Heart left ventricle (tissue), 13 donors: ENCODE measurements at regions not wholly inside any gene's neighbourhood (a gene's known extent, or its start where the extent isn't known, plus 50 kb on each side); places are given as distances from the start of the nearest gene placed in this dataset.

Experiments
- CTCF ChIP-seq, 12 donors: fragments of 200-600 bp; sonication (generic) in 4 of 12; IDR thresholded peaks; one replicate each; pipeline versions ENCODE4 v1.5.0 to v1.8.0; 2018 to 2022; ENCODE audit warnings: antibody characterized with exemption in 12 of 12, mild to moderate bottlenecking in 5 of 12
- POLR2A ChIP-seq, 2 donors: fragments of 450-650 bp; IDR thresholded peaks; one replicate each; pipeline ENCODE4 v1.6.1; 2017; ENCODE audit warnings: antibody characterized with exemption in 2 of 2, mild to moderate bottlenecking in 2 of 2, moderate library complexity in 2 of 2
- donor health status: ischemic (EF 13 %, LVEDD 7.1; RV severe dilation, severe dysfunction).
- donor health status: DM: no; HTN: yes; CAD: no.
- donor health status: DM: no; HTN: no; CAD: no.
- donor health status: ischemic (EF 25% LVEDD 6.9; RV normal size, moderate dysfunction).
- donor health status: ischemic (EF 25% LVEDD 5.7; RV mildly dilated, moderate dysfunction).
- donor health status: ischemic (EF 35%, LVEDD 5.7; RV mildly dilated, moderate dysfunction).
- donor health status: nonischemic (EF 11% LVEDD 7.7; RV severe dilation, severe dysfunction).
- donor health status: DM: yes; HTN: yes; CAD: no.
- donor health status: PGD.
- donor health status: ischemic (EF 29% LVEDD 5.4; RV normal size, mild dysfunction).
- donor health status: nonischemic (EF 23%, LVEDD 6.1; RV moderate dilation, normal function).

- no peak for TF ChIP-seq CTCF (IDR thresholded peaks at IDR 0.05)
- no peak for TF ChIP-seq POLR2A (IDR thresholded peaks at IDR 0.05)
Observed at GRCh38 chr16:17947165-17947564, 389.4 kb downstream of the NPIPA8 start.
